ENCODE measurements at regions not wholly inside any gene's neighbourhood (a gene's known extent, or its start where the extent isn't known, plus 50 kb on each side); places are given as distances from the start of the nearest gene placed in this dataset.
"Not testable (repeated sequence)": the region's sequence is repeated elsewhere in the genome, so short reads cannot be mapped to it uniquely, and the experiment has no call there.

GRCh38 chr1:19591482-19592091, 52.5 kb upstream of the NBL1 start:
- intact Hi-C loops (cut with micrococcal nuclease), result no loop called here

- intact Hi-C loops (cut with micrococcal nuclease), result no loop called here
Measured at GRCh38 chr1:19585507-19585906, 58.6 kb upstream of the NBL1 start.

GRCh38 chr1:19582318-19582717, 61.8 kb upstream of the NBL1 start:
- intact Hi-C loops (cut with micrococcal nuclease), result loop anchor here (1.0 kb wide), 7 partner anchors 14 to 270 kb away; partner anchors contain the start of genes AKR7A2 and SLC66A1

GRCh38 chr1:19581381-19581780, 62.7 kb upstream of the NBL1 start:
- intact Hi-C loops (cut with micrococcal nuclease), result no loop called here

- intact Hi-C loops (cut with micrococcal nuclease), result no loop called here
Measured at GRCh38 chr1:19577561-19577960, 66.5 kb upstream of the NBL1 start.

GRCh38 chr1:19577036-19577435, 67.1 kb upstream of the NBL1 start:
- intact Hi-C loops (cut with micrococcal nuclease), result no loop called here

GRCh38 chr1:19569786-19570185, 74.3 kb upstream of the NBL1 start:
- intact Hi-C loops (cut with micrococcal nuclease), result no loop called here

- intact Hi-C loops (cut with micrococcal nuclease), result no loop called here
Measured at GRCh38 chr1:19567041-19567440, 77.1 kb upstream of the NBL1 start.

GRCh38 chr1:19564366-19564765, 79.0 kb upstream of the CAPZB start:
- intact Hi-C loops (cut with micrococcal nuclease), result no loop called here

- intact Hi-C loops (cut with micrococcal nuclease), result no loop called here
Measured at GRCh38 chr1:19563324-19564097, 78.2 kb upstream of the CAPZB start.

GRCh38 chr1:19562847-19563246, 77.5 kb upstream of the CAPZB start:
- intact Hi-C loops (cut with micrococcal nuclease), result no loop called here

- intact Hi-C loops (cut with micrococcal nuclease), result no loop called here
Measured at GRCh38 chr1:19560480-19560879, 75.1 kb upstream of the CAPZB start.

GRCh38 chr1:19559641-19560040, 74.3 kb upstream of the CAPZB start:
- intact Hi-C loops (cut with micrococcal nuclease), result no loop called here

- intact Hi-C loops (cut with micrococcal nuclease), result no loop called here
Measured at GRCh38 chr1:19557609-19558051, 72.3 kb upstream of the CAPZB start.

- intact Hi-C loops (cut with micrococcal nuclease), result no loop called here
Measured at GRCh38 chr1:19554090-19554489, 68.8 kb upstream of the CAPZB start.

GRCh38 chr1:19552291-19553010, 67.1 kb upstream of the CAPZB start:
- intact Hi-C loops (cut with micrococcal nuclease), result no loop called here

- intact Hi-C loops (cut with micrococcal nuclease), result not testable (repeated sequence)
Measured at GRCh38 chr1:19551837-19552236, 66.5 kb upstream of the CAPZB start.

GRCh38 chr1:19550437-19550836, 65.1 kb upstream of the CAPZB start:
- intact Hi-C loops (cut with micrococcal nuclease), result not testable (repeated sequence)

GRCh38 chr1:19547814-19548213, 62.5 kb upstream of the CAPZB start:
- intact Hi-C loops (cut with micrococcal nuclease), result no loop called here

- intact Hi-C loops (cut with micrococcal nuclease), result no loop called here
Measured at GRCh38 chr1:19536519-19536918, 51.2 kb upstream of the CAPZB start.

GRCh38 chr1:19535214-19535613, 49.9 kb upstream of the CAPZB start:
- intact Hi-C loops (cut with micrococcal nuclease), result no loop called here
